HepG2 (cell line): ENCODE measurements at regions not wholly inside any gene's neighbourhood (a gene's known extent, or its start where the extent isn't known, plus 50 kb on each side); places are given as distances from the start of the nearest gene placed in this dataset.
A peak's percentile ranks its signal among the peaks of the same experiment; 100 is the strongest.

Experiments used
- ATAC-seq: fragments of 200-7000 bp; cut with Tn5 transposase; 3 replicates; pipeline ENCODE4 v1.9.1; 2020; ENCODE audit warnings: mild to moderate bottlenecking, moderate library complexity
- BruUV-seq: library from RNA; stranded (reverse); fragments of 400-500 nt; replicated peaks from 2 replicates; lab custom pipeline; 2021; lab: Mats Ljungman, UMichigan
- CTCF ChIA-PET: fragments of 300-600 bp; formaldehyde crosslinking; extraction: SDS; loops from one replicate; lab custom pipeline; 2021; ENCODE audit warnings: low total read pairs, inconsistent platforms, low intra/inter-chr PET ratio; lab: Yijun Ruan, JAX
- POLR2A ChIA-PET: fragments of 350-600 bp; sonication (Branson Sonifier 250); formaldehyde crosslinking; loops from one replicate; lab custom pipeline; 2020; ENCODE audit warnings: antibody characterized with exemption, inconsistent platforms; lab: Yijun Ruan, JAX
- DNase-seq: peaks from one replicate; pipeline ENCODE4 v3.0.0-alpha.2; 2015; ENCODE audit warnings: low spot score
- FAIRE-seq: peaks from 3 replicates; lab custom pipeline; 2011; peaks lifted over from hg19 to GRCh38; lab: Jason Lieb, UNC
- H2AFZ ChIP-seq: one replicate; pipeline ENCODE4 v1.6.1; 2011; ENCODE audit warnings: low read length, inconsistent platforms
- H3K27ac ChIP-seq: fragments of 300-600 bp; 3 replicates; pipeline ENCODE4 v1.8.0; 2011; ENCODE audit warnings: mixed run types, mild to moderate bottlenecking, mixed read lengths, low read length, inconsistent platforms; ENCODE audit not compliant: insufficient read depth; ENCODE audit errors: extremely low read length
- H3K27me3 ChIP-seq, 2 experiments: fragments of 200-600 bp in 1 of 2; 2 replicates in 1 of 2; 3 replicates in 1 of 2; pipeline versions ENCODE4 v1.6.0 to v1.8.0; 2011; ENCODE audit warnings: low read length in 2 of 2, mild to moderate bottlenecking in 2 of 2, moderate library complexity in 2 of 2, inconsistent platforms in 1 of 2; ENCODE audit not compliant: insufficient read depth in 2 of 2, control insufficient read depth in 1 of 2
- H3K36me3 ChIP-seq, 2 experiments: fragments of 200-600 bp in 1 of 2; replicated peaks in 1 of 2; 2 replicates in 1 of 2; 3 replicates in 1 of 2; pipeline versions ENCODE4 v1.5.1 to v1.8.0; 2011; ENCODE audit warnings: low read length in 2 of 2, inconsistent platforms in 1 of 2; ENCODE audit not compliant: insufficient read depth in 2 of 2, control insufficient read depth in 1 of 2
- H3K4me1 ChIP-seq: 2 replicates; pipeline ENCODE4 v1.5.1; 2012; ENCODE audit warnings: low read length, inconsistent platforms; ENCODE audit not compliant: insufficient read depth
- H3K4me2 ChIP-seq: 2 replicates; pipeline ENCODE4 v1.6.0; 2011; ENCODE audit warnings: low read depth, low read length, inconsistent platforms
- H3K4me3 ChIP-seq, 3 experiments: fragments of 200-600 bp in 1 of 3; sonication (generic), shearing (Covaris generic) in 1 of 3; replicated peaks in 1 of 3; 2 replicates each; pipeline ENCODE4 v1.5.1; 2011 to 2016; ENCODE audit warnings: low read length in 3 of 3, inconsistent platforms in 2 of 3, low read depth in 2 of 3, mild to moderate bottlenecking in 2 of 3, control low read depth in 1 of 3, mixed read lengths in 1 of 3; ENCODE audit not compliant: insufficient read depth in 1 of 3
- H3K79me2 ChIP-seq: one replicate; pipeline ENCODE4 v1.6.1; 2011; ENCODE audit warnings: low read length, inconsistent platforms; ENCODE audit not compliant: insufficient read depth
- H3K9ac ChIP-seq: 2 replicates; pipeline ENCODE4 v1.6.0; 2011; ENCODE audit warnings: mild to moderate bottlenecking, low read depth, low read length, inconsistent platforms; ENCODE audit not compliant: insufficient read depth
- H3K9me3 ChIP-seq: 2 replicates; pipeline ENCODE4 v1.5.1; 2012; ENCODE audit warnings: mild to moderate bottlenecking, low read length
- H4K20me1 ChIP-seq: 2 replicates; pipeline ENCODE4 v1.6.0; 2011; ENCODE audit warnings: inconsistent platforms, mild to moderate bottlenecking, low read length, moderate library complexity; ENCODE audit not compliant: insufficient read depth
- ARHGAP35 ChIP-seq: sonication (generic); formaldehyde crosslinking; IDR thresholded peaks from 2 replicates; pipeline ENCODE4 v1.9.0; 2022; ENCODE audit warnings: mild to moderate bottlenecking, inconsistent platforms, moderate library complexity, missing genetic modification reagents, borderline replicate concordance
- BHLHE40 ChIP-seq: IDR thresholded peaks from 2 replicates; pipeline ENCODE4 v1.6.1; 2011; ENCODE audit warnings: low read length, improper control_type of control experiment
- BORCS8-MEF2B ChIP-seq: sonication (generic); formaldehyde crosslinking; IDR thresholded peaks from 2 replicates; pipeline ENCODE4 v1.8.0; 2022; ENCODE audit warnings: mild to moderate bottlenecking, missing genetic modification reagents
- EED ChIP-seq: sonication (generic); formaldehyde crosslinking; IDR thresholded peaks from 2 replicates; pipeline ENCODE4 v1.5.0; 2020; ENCODE audit warnings: mild to moderate bottlenecking, missing genetic modification reagents
- ELF4 ChIP-seq: sonication (generic); formaldehyde crosslinking; IDR thresholded peaks from 2 replicates; pipeline ENCODE4 v1.5.0; 2020; ENCODE audit warnings: missing genetic modification reagents, mild to moderate bottlenecking, moderate library complexity, borderline replicate concordance
- KDM1A ChIP-seq: IDR thresholded peaks from 2 replicates; pipeline ENCODE4 v1.6.1; 2016; ENCODE audit warnings: missing compliant biosample characterization
- MATR3 ChIP-seq: sonication (generic); formaldehyde crosslinking; IDR thresholded peaks from 2 replicates; pipeline ENCODE4 v1.4.0; 2020; ENCODE audit warnings: missing genetic modification reagents
- MAX ChIP-seq: IDR thresholded peaks from 2 replicates; pipeline ENCODE4 v1.6.1; 2012; ENCODE audit warnings: inconsistent platforms
- MYPOP ChIP-seq: sonication (generic); formaldehyde crosslinking; IDR thresholded peaks from 2 replicates; pipeline ENCODE4 v1.8.1; 2023; ENCODE audit warnings: mild to moderate bottlenecking, moderate library complexity, missing genetic modification reagents
- NFE2L2 ChIP-seq: fragments of 150-350 bp; IDR thresholded peaks from 2 replicates; pipeline ENCODE4 v1.6.1; 2014; ENCODE audit warnings: low read length
- TAF15 ChIP-seq: fragments of 200-400 bp; formaldehyde crosslinking; IDR thresholded peaks from one replicate; pipeline ENCODE4 v1.6.1; 2018; ENCODE audit warnings: mild to moderate bottlenecking, low read depth, low read length; ENCODE audit not compliant: poor library complexity, severe bottlenecking
- TGIF2 ChIP-seq: IDR thresholded peaks from 2 replicates; pipeline ENCODE4 v1.6.1; 2016; ENCODE audit warnings: control low read depth, missing compliant biosample characterization
- ZNF569 ChIP-seq: sonication (generic); formaldehyde crosslinking; IDR thresholded peaks from 2 replicates; pipeline ENCODE4 v1.5.0; 2020; ENCODE audit warnings: mild to moderate bottlenecking, missing genetic modification reagents, moderate library complexity, borderline replicate concordance
- ZNF839 ChIP-seq: sonication (generic); formaldehyde crosslinking; IDR thresholded peaks from 2 replicates; pipeline ENCODE4 v1.4.0; 2020; ENCODE audit warnings: missing genetic modification reagents, mild to moderate bottlenecking, borderline replicate concordance
- WGBS: methylation state at CpG from one replicate; pipeline ENCODE4 v1.1.6; 2017; ENCODE audit warnings: low lambda C conversion rate; 5-methylcytosine and 5-hydroxymethylcytosine counted together
- in situ Hi-C: cut with HindIII; loops from 2 replicates; pipeline ENCODE4 v1.10.0; 2017; ENCODE audit warnings: low pct_unique_long_range_greater_than_20kb; ENCODE audit not compliant: extremely low pct_ligation_motif_present
- intact Hi-C: fragments of 100-400 bp; cut with micrococcal nuclease; formaldehyde crosslinking; loops from one replicate; pipeline ENCODE4 v1.10.0; 2022; ENCODE audit not compliant: unreplicated experiment
- TF ChIP-seq, protein P1 (sequence below): sonication (generic); formaldehyde crosslinking; IDR thresholded peaks from 2 replicates; pipeline ENCODE4 v1.4.0; 2020; ENCODE audit warnings: missing genetic modification reagents, borderline replicate concordance

GRCh38 chr7:20554072-20554471, 61.4 kb upstream of the ABCB5 start:
- H3K4me1 ChIP-seq: no peaks in the 10 kb centered on the region
- no peak overlapping the region for H3K4me3 ChIP-seq
- no peak overlapping the region for H3K9ac ChIP-seq
- no peak overlapping the region for H3K4me2 ChIP-seq
- H2AFZ ChIP-seq: no peak overlapping the region
- H3K79me2 ChIP-seq: no peaks in the 10 kb centered on the region
- no peak for DNase-seq
- POLR2A ChIA-PET: no interaction called here
- TF ChIP-seq NFE2L2 (peak; percentile 47), KDM1A (CRISPR knock-in tag) (no peak)
- TF ChIP-seq, all 625 proteins: peak for 1
- in situ Hi-C loops: no loop called here
- no peaks in the 10 kb centered on the region for H3K36me3 ChIP-seq
- BruUV-seq: no TSS peak
- CTCF ChIA-PET: no interaction called here
- no peak for FAIRE-seq
- WGBS: 2% methylated on average over 3 of the region's 3 CpGs
- no peaks in the 10 kb centered on the region for H3K27me3 ChIP-seq
- H4K20me1 ChIP-seq: no peaks in the 10 kb centered on the region
- H3K9me3 ChIP-seq: no peaks in the 10 kb centered on the region
- intact Hi-C loops: no loop called here
- ATAC-seq: no peak
- no peak overlapping the region for H3K27ac ChIP-seq

- no peak overlapping the region for H3K4me2 ChIP-seq
- no peak overlapping the region for H3K9ac ChIP-seq
- H3K4me1 ChIP-seq: peaks cover 3% of the 10 kb centered on the region; the same call in 1 of the 2 replicates
- 25% methylated on average over 4 of the region's 4 CpGs for WGBS
- FAIRE-seq: no peak
- ChIA-PET CTCF (no interaction called here), POLR2A (no interaction called here)
- no peak for DNase-seq
- in situ Hi-C loops (no loop called here), intact Hi-C loops (no loop called here)
- no peak for ATAC-seq
- no peak overlapping the region for H3K27ac ChIP-seq
- H4K20me1 ChIP-seq: no peaks in the 10 kb centered on the region
- no TSS peak for BruUV-seq
- H3K9me3 ChIP-seq: no peaks in the 10 kb centered on the region
- H3K36me3 ChIP-seq: no peaks in the 10 kb centered on the region
- H3K79me2 ChIP-seq: no peaks in the 10 kb centered on the region
- H3K4me3 ChIP-seq: no peak overlapping the region
- TF ChIP-seq BORCS8-MEF2B (CRISPR knock-in tag) (no peak), TAF15 (no peak), MAX (no peak), ZNF569 (no peak), MYPOP (CRISPR knock-in tag) (no peak), TGIF2 (CRISPR knock-in tag) (no peak), BHLHE40 (no peak), ZNF839 (CRISPR knock-in tag) (no peak), EED (CRISPR knock-in tag) (no peak), ARHGAP35 (CRISPR knock-in tag) (no peak), MATR3 (no peak), ELF4 (no peak)
- TF ChIP-seq, protein P1, sequence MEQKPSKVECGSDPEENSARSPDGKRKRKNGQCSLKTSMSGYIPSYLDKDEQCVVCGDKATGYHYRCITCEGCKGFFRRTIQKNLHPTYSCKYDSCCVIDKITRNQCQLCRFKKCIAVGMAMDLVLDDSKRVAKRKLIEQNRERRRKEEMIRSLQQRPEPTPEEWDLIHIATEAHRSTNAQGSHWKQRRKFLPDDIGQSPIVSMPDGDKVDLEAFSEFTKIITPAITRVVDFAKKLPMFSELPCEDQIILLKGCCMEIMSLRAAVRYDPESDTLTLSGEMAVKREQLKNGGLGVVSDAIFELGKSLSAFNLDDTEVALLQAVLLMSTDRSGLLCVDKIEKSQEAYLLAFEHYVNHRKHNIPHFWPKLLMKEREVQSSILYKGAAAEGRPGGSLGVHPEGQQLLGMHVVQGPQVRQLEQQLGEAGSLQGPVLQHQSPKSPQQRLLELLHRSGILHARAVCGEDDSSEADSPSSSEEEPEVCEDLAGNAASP: no peak
- no peaks in the 10 kb centered on the region; a peak in 1 of 5 replicates for H3K27me3 ChIP-seq
- H2AFZ ChIP-seq: no peak overlapping the region
Observed at GRCh38 chr7:20556091-20556490, 59.4 kb upstream of the ABCB5 start.
